Medulla oblongata (tissue), 1 donor: ENCODE measurements at regions not wholly inside any gene's neighbourhood (a gene's known extent, or its start where the extent isn't known, plus 50 kb on each side); places are given as distances from the start of the nearest gene placed in this dataset.

Source experiments
- DNase-seq: peaks from one replicate; pipeline ENCODE4 v3.0.0-alpha.2; 2015; ENCODE audit errors: extremely low spot score

- DNase-seq, result no peak
Observed at GRCh38 chr18:6607343-6607742, 122.2 kb upstream of the ARHGAP28 start.

- DNase-seq, result no peak
Observed at GRCh38 chr18:6609666-6610264, 119.8 kb upstream of the ARHGAP28 start.

- DNase-seq, result no peak
Observed at GRCh38 chr18:6610466-6610865, 119.0 kb upstream of the ARHGAP28 start.

- DNase-seq, result no peak
Observed at GRCh38 chr18:6613581-6613980, 115.9 kb upstream of the ARHGAP28 start.

GRCh38 chr18:6614952-6615351 lies 114.6 kb upstream of the ARHGAP28 start:
- no peak for DNase-seq

GRCh38 chr18:6616981-6617380 lies 112.5 kb upstream of the ARHGAP28 start:
- no peak for DNase-seq

GRCh38 chr18:6621437-6621836 lies 108.1 kb upstream of the ARHGAP28 start:
- DNase-seq, result no peak

GRCh38 chr18:6623278-6623677 lies 106.2 kb upstream of the ARHGAP28 start:
- no peak for DNase-seq

GRCh38 chr18:6624271-6624660 lies 105.2 kb upstream of the ARHGAP28 start:
- DNase-seq, result no peak

- DNase-seq, result no peak
Observed at GRCh38 chr18:6624661-6625311, 104.7 kb upstream of the ARHGAP28 start.

- no peak for DNase-seq
Observed at GRCh38 chr18:6625481-6625880, 104.0 kb upstream of the ARHGAP28 start.

- no peak for DNase-seq
Observed at GRCh38 chr18:6626457-6626856, 103.1 kb upstream of the ARHGAP28 start.

GRCh38 chr18:6627645-6628044 lies 101.9 kb upstream of the ARHGAP28 start:
- no peak for DNase-seq

- DNase-seq, result no peak
Observed at GRCh38 chr18:6628187-6628586, 101.3 kb upstream of the ARHGAP28 start.

GRCh38 chr18:6629635-6630140 lies 99.8 kb upstream of the ARHGAP28 start:
- DNase-seq, result no peak

GRCh38 chr18:6633310-6633709 lies 96.2 kb upstream of the ARHGAP28 start:
- DNase-seq, result no peak

- no peak for DNase-seq
Observed at GRCh38 chr18:6636091-6636490, 93.4 kb upstream of the ARHGAP28 start.

- DNase-seq, result no peak
Observed at GRCh38 chr18:6638447-6638846, 91.1 kb upstream of the ARHGAP28 start.

- no peak for DNase-seq
Observed at GRCh38 chr18:6639305-6639704, 90.2 kb upstream of the ARHGAP28 start.

- DNase-seq, result no peak
Observed at GRCh38 chr18:6644836-6645627, 84.5 kb upstream of the ARHGAP28 start.

GRCh38 chr18:6646801-6647200 lies 82.7 kb upstream of the ARHGAP28 start:
- DNase-seq, result no peak

GRCh38 chr18:6648581-6648980 lies 80.9 kb upstream of the ARHGAP28 start:
- DNase-seq, result no peak
